GM23248 (cell line): ENCODE measurements at regions not wholly inside any gene's neighbourhood (a gene's known extent, or its start where the extent isn't known, plus 50 kb on each side); places are given as distances from the start of the nearest gene placed in this dataset.

Experiments used
- DNase-seq: peaks from one replicate; pipeline ENCODE4 v3.0.0-alpha.2; 2015
- H2AFZ ChIP-seq: fragments of 200-600 bp; sonication (generic); 2 replicates; pipeline ENCODE4 v1.6.1; 2016; ENCODE audit warnings: antibody characterized with exemption
- H3F3A ChIP-seq: fragments of 200-600 bp; sonication (generic); 2 replicates; pipeline ENCODE4 v1.6.1; 2016; ENCODE audit warnings: mild to moderate bottlenecking, antibody characterized with exemption, mixed run types; ENCODE audit not compliant: insufficient read depth
- H3K27ac ChIP-seq: fragments of 200-600 bp; sonication (generic); 2 replicates; pipeline ENCODE4 v1.5.1; 2016; ENCODE audit warnings: mild to moderate bottlenecking
- H3K27me3 ChIP-seq: fragments of 200-600 bp; sonication (generic); replicated peaks from 2 replicates; pipeline ENCODE4 v1.6.1; 2016; ENCODE audit warnings: mild to moderate bottlenecking; ENCODE audit not compliant: insufficient read depth
- H3K36me3 ChIP-seq: fragments of 200-600 bp; sonication (generic); 2 replicates; pipeline ENCODE4 v1.6.1; 2016; ENCODE audit warnings: low read depth, mild to moderate bottlenecking
- H3K4me1 ChIP-seq: fragments of 200-600 bp; sonication (generic); 2 replicates; pipeline ENCODE4 v1.6.1; 2016; ENCODE audit warnings: mild to moderate bottlenecking; ENCODE audit not compliant: insufficient read depth
- H3K4me2 ChIP-seq: fragments of 200-600 bp; sonication (generic); one replicate; pipeline ENCODE4 v1.6.1; 2016; ENCODE audit warnings: mild to moderate bottlenecking; ENCODE audit not compliant: unreplicated experiment
- H3K4me3 ChIP-seq: fragments of 200-600 bp; sonication (generic); 2 replicates; pipeline ENCODE4 v1.5.1; 2016; ENCODE audit warnings: mild to moderate bottlenecking
- H3K79me2 ChIP-seq: fragments of 200-600 bp; sonication (generic); 2 replicates; pipeline ENCODE4 v1.6.1; 2016; ENCODE audit warnings: mild to moderate bottlenecking; ENCODE audit not compliant: insufficient read depth
- H3K9ac ChIP-seq: fragments of 200-600 bp; sonication (generic); 2 replicates; pipeline ENCODE4 v1.6.1; 2016; ENCODE audit warnings: mild to moderate bottlenecking
- H3K9me2 ChIP-seq: fragments of 200-600 bp; sonication (generic); 2 replicates; pipeline ENCODE4 v1.6.1; 2016; ENCODE audit warnings: mixed run types, mild to moderate bottlenecking, moderate library complexity; ENCODE audit not compliant: insufficient read depth
- H3K9me3 ChIP-seq: fragments of 200-600 bp; sonication (generic); one replicate; pipeline ENCODE4 v1.6.1; 2017; ENCODE audit warnings: low read depth
- H4K20me1 ChIP-seq: fragments of 200-600 bp; sonication (generic); 2 replicates; pipeline ENCODE4 v1.6.0; 2016; ENCODE audit not compliant: insufficient read depth
- EZH2 ChIP-seq: fragments of 200-600 bp; sonication (generic); IDR thresholded peaks from 2 replicates; pipeline ENCODE4 v1.6.1; 2018; ENCODE audit warnings: antibody characterized with exemption, mild to moderate bottlenecking; ENCODE audit not compliant: insufficient read depth, poor library complexity, severe bottlenecking
- EZH2phosphoT487 ChIP-seq: fragments of 200-600 bp; sonication (generic); IDR thresholded peaks from 2 replicates; pipeline ENCODE4 v1.6.1; 2018; ENCODE audit warnings: antibody characterized with exemption, moderate library complexity, mild to moderate bottlenecking, low read depth; ENCODE audit not compliant: insufficient read depth
- WGBS, 2 experiments: methylation state at CpG; one replicate each; pipeline ENCODE4 v1.1.6; 2015 to 2017; ENCODE audit warnings: low lambda C conversion rate in 2 of 2, low coverage in 1 of 2; ENCODE audit errors: missing lambda C conversion rate in 2 of 2; 5-methylcytosine and 5-hydroxymethylcytosine counted together
- in situ Hi-C: fragments of 300-500 bp; cut with MboI; formaldehyde crosslinking; loops from 2 replicates; pipeline ENCODE4 v1.15.0; 2020

- Histone ChIP-seq H3K27ac (no peak overlapping the region), H3K9me3 (no peaks in the 10 kb centered on the region), H3K27me3 (no peaks in the 10 kb centered on the region), H3K4me1 (peaks cover 8% of the 10 kb centered on the region), H3F3A (no peaks in the 10 kb centered on the region), H4K20me1 (no peaks in the 10 kb centered on the region), H2AFZ (no peak overlapping the region), H3K4me3 (no peak overlapping the region), H3K9ac (no peak overlapping the region), H3K4me2 (no peak overlapping the region), H3K9me2 (no peaks in the 10 kb centered on the region), H3K36me3 (no peaks in the 10 kb centered on the region), H3K79me2 (no peaks in the 10 kb centered on the region)
- in situ Hi-C loops: no loop called here
- TF ChIP-seq EZH2 (no peak), EZH2phosphoT487 (no peak)
- 96% methylated on average over 17 to 21 of the region's 21 CpGs for WGBS, 2 experiments
- DNase-seq: no peak
These were observed 138.1 kb upstream of the MED13L start for GRCh38 chr12:116415408-116416108.

GRCh38 chr12:116416166-116416565, 138.7 kb upstream of the MED13L start:
- WGBS, 2 experiments: 31 to 39% methylated on average over 3 of the region's 3 CpGs
- Histone ChIP-seq H3K4me2 (no peak overlapping the region), H3K9me2 (no peaks in the 10 kb centered on the region), H3K9ac (no peak overlapping the region), H3K4me1 (peaks cover 2% of the 10 kb centered on the region; the same call in 1 of the 2 replicates), H3K9me3 (no peaks in the 10 kb centered on the region), H3F3A (no peaks in the 10 kb centered on the region), H3K36me3 (no peaks in the 10 kb centered on the region), H3K27ac (no peak overlapping the region), H3K4me3 (no peak overlapping the region), H4K20me1 (no peaks in the 10 kb centered on the region), H3K79me2 (no peaks in the 10 kb centered on the region), H3K27me3 (no peaks in the 10 kb centered on the region), H2AFZ (no peak overlapping the region)
- peak; percentile 15 for DNase-seq
- in situ Hi-C loops: no loop called here
- no peak for TF ChIP-seq EZH2
- TF ChIP-seq EZH2phosphoT487: no peak

GRCh38 chr12:116418551-116418950, 140.6 kb upstream of the MAP1LC3B2 start:
- 91 to 92% methylated on average over 9 of the region's 9 CpGs for WGBS, 2 experiments

GRCh38 chr12:116420227-116420880, 138.8 kb upstream of the MAP1LC3B2 start:
- H3K4me2 ChIP-seq: no peak overlapping the region
- peaks cover 6% of the 10 kb centered on the region for H3F3A ChIP-seq
- H3K79me2 ChIP-seq: no peaks in the 10 kb centered on the region
- no peak for DNase-seq
- H3K9ac ChIP-seq: no peak overlapping the region
- no peaks in the 10 kb centered on the region for H3K36me3 ChIP-seq
- no peak overlapping the region for H3K4me3 ChIP-seq
- no peak for TF ChIP-seq EZH2phosphoT487
- no peak for TF ChIP-seq EZH2
- no peak overlapping the region for H3K27ac ChIP-seq
- in situ Hi-C loops: no loop called here
- no peaks in the 10 kb centered on the region for H3K9me2 ChIP-seq
- peaks cover 11% of the 10 kb centered on the region for H3K4me1 ChIP-seq
- H3K9me3 ChIP-seq: no peaks in the 10 kb centered on the region
- H3K27me3 ChIP-seq: no peaks in the 10 kb centered on the region
- 35 to 42% methylated on average over 8 of the region's 8 CpGs for WGBS, 2 experiments
- no peak overlapping the region for H2AFZ ChIP-seq
- no peaks in the 10 kb centered on the region for H4K20me1 ChIP-seq

More at GRCh38 chr12:116418551-116418950, 140.6 kb upstream of the MAP1LC3B2 start:
- no peaks in the 10 kb centered on the region for H4K20me1 ChIP-seq
- no peaks in the 10 kb centered on the region for H3K36me3 ChIP-seq
- in situ Hi-C loops: no loop called here
- DNase-seq: no peak
- no peak overlapping the region for H3K4me2 ChIP-seq
- no peaks in the 10 kb centered on the region for H3K9me3 ChIP-seq
- no peaks in the 10 kb centered on the region for H3K27me3 ChIP-seq
- no peaks in the 10 kb centered on the region for H3K9me2 ChIP-seq
- no peak overlapping the region for H2AFZ ChIP-seq
- H3K79me2 ChIP-seq: no peaks in the 10 kb centered on the region
- TF ChIP-seq EZH2phosphoT487 (no peak), EZH2 (no peak)
- H3F3A ChIP-seq: peaks cover 6% of the 10 kb centered on the region; the same call in 1 of the 2 replicates
- H3K4me1 ChIP-seq: peaks cover 10% of the 10 kb centered on the region
- H3K9ac ChIP-seq: no peak overlapping the region
- H3K4me3 ChIP-seq: no peak overlapping the region
- no peak overlapping the region for H3K27ac ChIP-seq
